ENCODE measurements at regions not wholly inside any gene's neighbourhood (a gene's known extent, or its start where the extent isn't known, plus 50 kb on each side); places are given as distances from the start of the nearest gene placed in this dataset.
"Not testable (repeated sequence)": the region's sequence is repeated elsewhere in the genome, so short reads cannot be mapped to it uniquely, and the experiment has no call there.

GRCh38 chr3:102366116-102366515 is 68.7 kb upstream of the ZPLD1 start:
- not testable (repeated sequence) for DNase-seq (ENCODE audit: low read depth in 1 of 2, low spot score in 1 of 2)

GRCh38 chr3:102374863-102375634 is 59.8 kb upstream of the ZPLD1 start:
- DNase-seq (ENCODE audit: low read depth in 1 of 2, low spot score in 1 of 2), result no peak

- DNase-seq (ENCODE audit: low read depth in 1 of 2, low spot score in 1 of 2), result no peak
These were observed 56.6 kb upstream of the ZPLD1 start for GRCh38 chr3:102378216-102378615.

GRCh38 chr3:102382201-102382600 is 52.6 kb upstream of the ZPLD1 start:
- not testable (repeated sequence) for DNase-seq (ENCODE audit: low read depth in 1 of 2, low spot score in 1 of 2)

Data from activated T-helper 1 cell treated with anti-CD3 and anti-CD28 coated beads, Interleukin-2, amount 50 U/mL, for 16 hours (primary cell).